Loucy (cell line): ENCODE measurements at regions not wholly inside any gene's neighbourhood (a gene's known extent, or its start where the extent isn't known, plus 50 kb on each side); places are given as distances from the start of the nearest gene placed in this dataset.

Source experiments
- CTCF ChIP-seq: fragments of 200-600 bp; sonication (generic); conservative IDR thresholded peaks from 2 replicates; pipeline ENCODE4 v1.5.1; 2014; ENCODE audit warnings: mild to moderate bottlenecking, antibody characterized with exemption, low read length
- EZH2phosphoT487 ChIP-seq: fragments of 200-600 bp; IDR thresholded peaks from 2 replicates; pipeline ENCODE4 v1.6.1; 2018; ENCODE audit warnings: antibody characterized with exemption, mild to moderate bottlenecking, moderate library complexity, borderline replicate concordance

GRCh38 chr9:1962588-1963106 is 52.5 kb upstream of the SMARCA2 start:
- TF ChIP-seq CTCF (no peak), EZH2phosphoT487 (no peak)
